Mucosa of rectum (tissue), 2 donors: ENCODE measurements at regions not wholly inside any gene's neighbourhood (a gene's known extent, or its start where the extent isn't known, plus 50 kb on each side); places are given as distances from the start of the nearest gene placed in this dataset.

Source experiments
- H3K27ac ChIP-seq, 2 donors: one replicate each; pipeline ENCODE4 v1.7.0; 2013; ENCODE audit warnings: inconsistent platforms in 2 of 2, low read depth in 2 of 2, low read length in 2 of 2
- H3K27me3 ChIP-seq, 2 donors: one replicate each; pipeline ENCODE4 v1.7.0; 2013; ENCODE audit warnings: low read length in 2 of 2; ENCODE audit not compliant: control insufficient read depth in 2 of 2, insufficient read depth in 2 of 2
- H3K36me3 ChIP-seq, 2 donors: one replicate each; pipeline ENCODE4 v1.7.0; 2013; ENCODE audit warnings: low read length in 2 of 2; ENCODE audit not compliant: control insufficient read depth in 2 of 2, insufficient read depth in 2 of 2
- H3K4me1 ChIP-seq, 2 donors: one replicate each; pipeline ENCODE4 v1.7.0; 2013; ENCODE audit warnings: low read length in 2 of 2, mild to moderate bottlenecking in 1 of 2; ENCODE audit not compliant: control insufficient read depth in 2 of 2, insufficient read depth in 2 of 2
- H3K4me3 ChIP-seq, 2 donors: one replicate each; pipeline ENCODE4 v1.7.0; 2013; ENCODE audit warnings: low read length in 2 of 2
- H3K9ac ChIP-seq, 2 donors: one replicate each; pipeline ENCODE4 v1.7.0; 2013; ENCODE audit warnings: low read length in 2 of 2, low read depth in 1 of 2, mild to moderate bottlenecking in 1 of 2
- H3K9me3 ChIP-seq, 2 donors: one replicate each; pipeline ENCODE4 v1.7.0; 2013; ENCODE audit warnings: low read length in 2 of 2; ENCODE audit not compliant: control insufficient read depth in 2 of 2
- donor health status: healthy.
- donor health status: Normal muscosa, but diverticular disease.

DNA sequence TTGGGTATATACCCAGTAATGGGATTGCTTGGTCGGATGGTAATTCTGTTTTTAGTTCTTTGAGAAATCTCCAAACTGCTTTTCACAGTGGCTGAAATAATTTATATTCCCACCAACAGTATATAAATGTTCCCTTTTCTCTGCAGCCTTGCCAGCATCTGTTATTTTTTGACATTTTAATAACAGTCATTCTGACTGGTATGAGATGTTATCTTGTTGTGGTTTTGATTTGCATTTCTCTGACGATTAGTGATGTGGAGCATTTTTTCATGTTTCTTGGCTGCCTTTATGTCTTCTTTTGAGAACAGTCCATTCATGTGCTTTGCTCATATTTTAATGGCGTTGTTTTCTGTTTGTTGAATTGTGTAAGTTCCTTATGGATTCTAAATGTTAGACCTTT is 641.6 kb downstream of the HACE1 start:
- Histone ChIP-seq H3K9ac (no peak overlapping the region), H3K9me3 (no peaks in the 10 kb centered on the region), H3K4me3 (no peak overlapping the region), H3K4me1 (no peaks in the 10 kb centered on the region), H3K27ac (no peak overlapping the region), H3K27me3 (no peaks in the 10 kb centered on the region), H3K36me3 (no peaks in the 10 kb centered on the region)

DNA sequence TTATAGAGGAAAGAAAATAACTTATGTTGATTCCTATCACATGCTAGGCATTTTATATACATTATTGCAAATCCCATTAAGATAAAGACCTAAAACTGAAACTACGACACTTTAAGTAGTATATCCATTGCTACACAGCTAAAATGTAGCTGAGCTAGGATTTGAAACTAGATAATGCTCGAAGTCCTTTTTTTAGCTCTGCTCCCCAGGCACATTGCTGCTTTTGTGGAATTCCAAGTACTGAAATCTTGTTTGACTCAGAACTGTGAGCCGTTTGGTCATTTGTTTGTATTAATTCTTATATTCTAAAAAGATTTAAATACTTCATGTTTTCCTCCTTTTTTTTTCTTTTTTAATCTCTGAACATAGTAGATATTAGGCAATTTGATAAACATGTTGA is 644.8 kb downstream of the HACE1 start:
- no peaks in the 10 kb centered on the region for H3K36me3 ChIP-seq
- H3K9ac ChIP-seq = no peak overlapping the region
- no peak overlapping the region for H3K27ac ChIP-seq
- no peaks in the 10 kb centered on the region for H3K4me1 ChIP-seq
- no peaks in the 10 kb centered on the region for H3K9me3 ChIP-seq
- no peak overlapping the region for H3K4me3 ChIP-seq
- no peaks in the 10 kb centered on the region for H3K27me3 ChIP-seq

DNA sequence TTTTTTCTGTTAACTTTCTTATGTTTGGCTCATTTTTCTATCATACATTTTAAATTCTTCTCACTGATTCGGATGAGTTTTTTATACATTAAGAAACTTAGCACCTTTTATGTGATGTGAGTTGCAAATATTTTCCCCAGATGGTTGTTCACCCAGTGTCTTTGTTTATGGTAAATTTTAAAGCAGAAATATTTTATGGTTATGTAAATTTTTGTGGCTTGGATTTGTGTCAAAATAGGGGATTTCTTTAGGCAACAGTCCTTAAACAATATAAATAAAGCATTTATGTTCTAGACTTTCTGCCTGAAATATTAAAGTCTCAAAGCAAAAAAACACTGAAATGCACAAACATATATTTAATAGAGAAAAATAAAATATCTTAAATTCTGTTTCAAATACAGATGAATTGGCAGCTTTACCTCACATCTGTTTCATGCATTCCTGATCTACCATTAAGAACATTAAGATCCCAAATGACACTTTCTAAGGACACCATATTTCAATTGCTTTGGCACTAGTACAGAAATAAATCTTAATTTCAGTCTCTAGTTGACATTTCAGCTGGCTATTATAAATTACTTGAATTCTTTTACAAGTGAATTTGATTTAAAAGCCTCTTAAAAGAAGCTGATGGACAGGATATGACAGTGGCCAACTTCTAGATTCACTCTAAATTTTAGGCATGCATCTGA is 646.6 kb downstream of the HACE1 start:
- no peaks in the 10 kb centered on the region for H3K36me3 ChIP-seq
- H3K27ac ChIP-seq = no peak overlapping the region
- no peaks in the 10 kb centered on the region for H3K27me3 ChIP-seq
- no peak overlapping the region for H3K9ac ChIP-seq
- H3K9me3 ChIP-seq = no peaks in the 10 kb centered on the region
- no peak overlapping the region for H3K4me3 ChIP-seq
- H3K4me1 ChIP-seq = no peaks in the 10 kb centered on the region

DNA sequence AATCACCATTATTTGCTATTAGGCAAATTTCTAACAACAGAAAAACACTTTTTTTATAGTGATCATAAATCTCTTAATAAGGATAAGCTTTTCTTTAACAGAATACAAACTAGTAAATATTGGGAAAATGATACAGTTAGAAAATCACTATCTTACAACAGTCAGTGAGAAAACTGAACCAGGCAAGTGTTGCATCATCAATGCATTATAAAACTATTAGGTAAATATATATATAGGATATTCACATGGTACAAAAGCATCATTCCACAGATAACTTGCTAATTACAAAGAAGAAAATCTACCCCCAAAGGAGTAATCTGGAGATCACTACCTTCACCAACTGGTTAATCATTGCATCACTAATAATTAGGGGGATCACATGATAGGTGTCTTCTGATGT is 652.1 kb downstream of the HACE1 start:
- Histone ChIP-seq H3K27me3 (no peaks in the 10 kb centered on the region), H3K9ac (no peak overlapping the region), H3K4me3 (no peak overlapping the region), H3K27ac (no peak overlapping the region), H3K4me1 (no peaks in the 10 kb centered on the region), H3K9me3 (no peaks in the 10 kb centered on the region), H3K36me3 (no peaks in the 10 kb centered on the region)

DNA sequence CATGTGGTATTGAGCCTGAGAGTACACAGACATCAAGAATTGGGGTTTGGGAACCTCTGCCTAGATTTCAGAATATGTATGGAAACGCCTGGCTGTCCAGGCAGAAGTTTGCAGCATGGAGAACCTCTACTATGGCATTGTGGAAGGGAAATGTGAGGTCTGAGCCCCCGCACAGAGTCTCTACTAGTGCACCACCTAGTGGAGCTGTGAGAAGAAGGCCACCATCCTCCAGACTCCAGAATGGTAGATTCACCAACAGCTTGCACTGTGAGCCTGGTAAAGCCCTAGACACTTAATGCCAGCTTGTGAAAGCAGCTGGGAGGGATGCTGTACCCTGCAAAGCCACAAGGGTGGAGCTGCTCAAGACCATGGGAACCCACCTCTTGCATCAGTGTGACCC is 658.2 kb downstream of the HACE1 start:
- Histone ChIP-seq H3K9me3 (no peaks in the 10 kb centered on the region), H3K4me3 (no peak overlapping the region), H3K9ac (no peak overlapping the region), H3K27me3 (no peaks in the 10 kb centered on the region), H3K36me3 (no peaks in the 10 kb centered on the region), H3K27ac (no peak overlapping the region), H3K4me1 (no peaks in the 10 kb centered on the region)

DNA sequence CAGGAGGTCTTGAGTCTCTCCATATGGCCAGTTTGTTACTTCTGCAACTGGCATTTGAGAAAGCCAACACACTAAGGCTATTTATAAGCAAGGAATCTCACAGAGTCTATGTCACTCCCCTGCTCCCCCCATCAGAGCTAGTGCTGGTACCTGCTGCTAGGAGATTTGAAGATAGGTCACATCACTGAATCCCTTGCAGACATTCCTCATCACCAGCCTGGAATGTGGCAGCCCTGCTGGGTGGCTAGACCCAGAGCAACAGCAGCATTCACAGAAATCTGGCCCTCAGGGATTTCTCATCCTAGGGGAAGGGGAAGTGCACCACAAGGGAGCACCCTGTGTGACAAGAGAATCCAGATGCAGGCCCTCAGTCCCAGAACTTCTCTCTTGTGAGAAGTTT is 672.1 kb downstream of the HACE1 start:
- no peaks in the 10 kb centered on the region for H3K27me3 ChIP-seq
- H3K9me3 ChIP-seq = no peaks in the 10 kb centered on the region
- H3K9ac ChIP-seq = no peak overlapping the region
- H3K27ac ChIP-seq = no peak overlapping the region
- no peaks in the 10 kb centered on the region for H3K4me1 ChIP-seq
- H3K36me3 ChIP-seq = no peaks in the 10 kb centered on the region
- no peak overlapping the region for H3K4me3 ChIP-seq

DNA sequence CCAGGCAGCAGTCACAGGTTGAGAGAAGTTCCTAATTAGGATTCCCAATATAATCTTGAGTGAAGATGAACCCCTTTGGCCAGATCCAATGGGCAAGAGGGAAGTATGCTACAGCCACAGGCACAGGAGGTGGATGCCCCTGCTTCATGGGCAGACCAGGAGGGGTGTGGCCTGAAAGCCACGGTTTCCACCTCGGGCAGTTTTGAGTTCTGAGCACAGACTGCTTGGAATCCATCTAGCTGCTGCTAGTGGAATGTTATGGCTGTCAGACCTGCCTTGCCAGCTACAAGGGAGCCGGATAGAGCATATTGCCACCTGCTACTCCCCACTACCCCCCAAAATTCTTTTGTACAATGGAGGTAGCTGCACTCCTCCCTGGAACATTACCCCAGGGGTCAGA is 672.9 kb downstream of the HACE1 start:
- Histone ChIP-seq H3K4me3 (no peak overlapping the region), H3K4me1 (no peaks in the 10 kb centered on the region)

DNA sequence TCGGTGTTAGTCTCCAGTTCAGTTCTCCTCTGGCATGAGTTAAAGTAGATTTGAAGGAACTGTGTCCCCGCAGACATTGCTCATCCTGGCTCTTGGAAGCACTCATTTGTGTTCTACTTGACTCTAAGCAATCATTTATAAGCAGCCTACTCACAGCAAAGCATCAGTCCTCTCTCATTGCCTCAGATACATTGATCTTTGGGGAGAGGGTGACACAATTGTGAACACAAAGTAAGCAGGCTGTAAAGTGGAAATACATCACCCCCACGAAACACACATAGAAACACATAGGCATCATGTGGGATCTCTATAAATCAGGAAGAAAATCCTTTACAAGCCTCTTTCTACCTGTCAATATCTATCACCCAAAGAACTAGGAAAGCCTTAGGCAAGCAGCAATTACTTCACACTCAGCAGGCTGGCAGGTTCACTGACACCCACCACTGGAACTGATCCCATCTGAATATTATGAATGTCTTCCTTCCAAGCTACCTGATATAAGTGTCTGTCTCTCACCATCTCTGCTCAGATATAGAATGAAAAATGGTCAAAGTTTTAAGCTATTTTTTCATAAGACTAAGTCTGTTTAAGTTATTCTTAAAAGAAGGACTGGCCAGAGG is 675.8 kb downstream of the HACE1 start:
- Histone ChIP-seq H3K9ac (no peak overlapping the region), H3K36me3 (no peaks in the 10 kb centered on the region), H3K27me3 (no peaks in the 10 kb centered on the region), H3K9me3 (no peaks in the 10 kb centered on the region), H3K27ac (no peak overlapping the region), H3K4me1 (no peaks in the 10 kb centered on the region), H3K4me3 (no peak overlapping the region)

More for the DNA sequence above, 672.9 kb downstream of the HACE1 start:
- no peak overlapping the region for H3K27ac ChIP-seq
- no peaks in the 10 kb centered on the region for H3K27me3 ChIP-seq
- no peaks in the 10 kb centered on the region for H3K36me3 ChIP-seq
- H3K9me3 ChIP-seq = no peaks in the 10 kb centered on the region
- H3K9ac ChIP-seq = no peak overlapping the region

DNA sequence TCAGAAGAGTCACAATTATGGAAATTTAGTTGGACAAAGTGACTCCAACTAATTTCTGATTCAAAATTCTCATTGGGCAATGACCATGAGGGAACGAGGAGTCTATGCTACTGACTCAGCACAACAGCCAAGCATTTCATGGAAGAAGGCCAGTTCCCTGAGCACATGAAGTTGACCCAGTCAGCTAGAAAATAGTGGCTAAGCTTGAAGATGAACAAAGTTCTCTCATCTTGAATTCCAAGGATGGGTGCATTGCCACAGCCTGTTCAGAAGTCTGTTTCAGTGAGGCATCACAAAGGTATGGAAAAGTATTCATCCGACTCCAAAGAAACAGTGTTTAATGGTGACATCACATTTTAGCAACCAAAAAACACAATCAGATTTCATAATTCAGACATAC is 676.9 kb downstream of the HACE1 start:
- H3K36me3 ChIP-seq = no peaks in the 10 kb centered on the region

DNA sequence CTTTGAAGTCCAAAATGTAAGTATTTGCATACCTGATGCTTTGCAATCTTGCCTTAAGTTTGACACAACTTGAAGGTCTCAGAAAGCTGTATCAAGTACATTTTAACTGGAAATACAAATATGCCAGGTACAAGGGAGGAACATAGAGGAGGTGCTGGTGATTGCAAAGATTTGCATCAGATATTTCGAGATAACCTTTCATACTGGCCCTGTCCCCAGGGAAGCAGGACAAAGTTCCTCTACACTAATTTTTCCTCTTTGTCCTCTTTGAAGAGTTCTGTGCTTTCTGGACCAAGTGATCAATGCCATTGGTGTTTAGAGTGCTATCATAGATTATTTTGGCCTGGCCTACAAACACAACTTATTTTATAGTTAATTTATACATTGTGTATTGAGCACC is 686.1 kb downstream of the HACE1 start:
- Histone ChIP-seq H3K36me3 (no peaks in the 10 kb centered on the region), H3K9ac (no peak overlapping the region), H3K4me3 (no peak overlapping the region), H3K27ac (no peak overlapping the region), H3K27me3 (no peaks in the 10 kb centered on the region), H3K4me1 (no peaks in the 10 kb centered on the region), H3K9me3 (no peaks in the 10 kb centered on the region)

More for the DNA sequence above, 676.9 kb downstream of the HACE1 start:
- Histone ChIP-seq H3K9me3 (no peaks in the 10 kb centered on the region), H3K4me3 (no peak overlapping the region), H3K9ac (no peak overlapping the region), H3K27ac (no peak overlapping the region), H3K4me1 (no peaks in the 10 kb centered on the region), H3K27me3 (no peaks in the 10 kb centered on the region)
